Activated B cell treated with CpG ODN at 0.5 μM for 24 hours (primary cell): ENCODE measurements at regions not wholly inside any gene's neighbourhood (a gene's known extent, or its start where the extent isn't known, plus 50 kb on each side); places are given as distances from the start of the nearest gene placed in this dataset.

Experiments
- ATAC-seq: fragments of 200-7000 bp; cut with Tn5 transposase; one replicate; pipeline ENCODE4 v1.10.0; 2021; ENCODE audit warnings: low read depth, mild to moderate bottlenecking, moderate library complexity
- CTCF ChIA-PET: fragments of 350-600 bp; sonication (Branson Sonifier 250); formaldehyde crosslinking; loops from one replicate; lab custom pipeline; 2021; ENCODE audit warnings: antibody characterized with exemption; lab: Charles Lee
- POLR2A ChIA-PET: fragments of 350-600 bp; sonication (Branson Sonifier 250); formaldehyde crosslinking; loops from one replicate; lab custom pipeline; 2021; ENCODE audit warnings: antibody characterized with exemption; lab: Charles Lee
- DNase-seq: peaks from one replicate; pipeline ENCODE4 v3.0.0; 2022
- H3K27ac Mint-ChIP-seq: one replicate; pipeline ENCODE4 v1.8.0; 2020; ENCODE audit warnings: mixed read lengths
- H3K27me3 Mint-ChIP-seq: one replicate; pipeline ENCODE4 v1.8.0; 2021; ENCODE audit warnings: mixed read lengths
- H3K36me3 Mint-ChIP-seq: one replicate; pipeline ENCODE4 v1.8.0; 2021; ENCODE audit warnings: low read depth, mixed read lengths
- H3K4me1 Mint-ChIP-seq: one replicate; pipeline ENCODE4 v1.8.0; 2021; ENCODE audit warnings: mixed read lengths
- H3K4me3 Mint-ChIP-seq: one replicate; pipeline ENCODE4 v1.8.0; 2020; ENCODE audit warnings: mild to moderate bottlenecking, mixed read lengths
- H3K9me3 Mint-ChIP-seq: one replicate; pipeline ENCODE4 v1.8.0; 2020; ENCODE audit warnings: mixed read lengths
- intact Hi-C: fragments of 100-400 bp; cut with micrococcal nuclease; formaldehyde crosslinking; loops from one replicate; pipeline ENCODE4 v1.15.1; 2024
- TF ChIP-seq, protein P1 (sequence below): fragments of 200-600 bp; IDR thresholded peaks from one replicate; pipeline ENCODE4 v1.8.0; 2022; ENCODE audit warnings: antibody characterized with exemption, mild to moderate bottlenecking

DNA sequence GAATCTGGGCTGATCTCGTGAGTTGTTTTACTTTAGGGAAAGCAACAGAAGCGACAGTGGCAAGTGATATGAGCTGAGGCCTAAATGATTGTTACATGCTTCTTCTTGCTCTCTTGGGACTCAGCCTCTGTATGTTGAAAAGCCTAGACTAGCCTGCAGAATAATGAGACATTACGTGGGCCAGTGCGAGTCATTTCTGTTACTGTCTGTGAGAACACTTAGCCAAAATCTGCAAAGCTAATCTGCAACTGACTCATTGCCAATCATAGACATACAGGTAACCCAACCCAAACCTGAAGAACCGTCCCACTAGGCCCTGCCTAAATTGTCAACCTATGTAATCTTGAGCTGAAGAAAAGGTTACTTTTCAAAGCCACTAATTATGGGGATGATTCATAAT lies 77.4 kb upstream of the F13A1 start:
- DNase-seq (no peak), ATAC-seq (no peak)
- TF ChIP-seq, protein P1, sequence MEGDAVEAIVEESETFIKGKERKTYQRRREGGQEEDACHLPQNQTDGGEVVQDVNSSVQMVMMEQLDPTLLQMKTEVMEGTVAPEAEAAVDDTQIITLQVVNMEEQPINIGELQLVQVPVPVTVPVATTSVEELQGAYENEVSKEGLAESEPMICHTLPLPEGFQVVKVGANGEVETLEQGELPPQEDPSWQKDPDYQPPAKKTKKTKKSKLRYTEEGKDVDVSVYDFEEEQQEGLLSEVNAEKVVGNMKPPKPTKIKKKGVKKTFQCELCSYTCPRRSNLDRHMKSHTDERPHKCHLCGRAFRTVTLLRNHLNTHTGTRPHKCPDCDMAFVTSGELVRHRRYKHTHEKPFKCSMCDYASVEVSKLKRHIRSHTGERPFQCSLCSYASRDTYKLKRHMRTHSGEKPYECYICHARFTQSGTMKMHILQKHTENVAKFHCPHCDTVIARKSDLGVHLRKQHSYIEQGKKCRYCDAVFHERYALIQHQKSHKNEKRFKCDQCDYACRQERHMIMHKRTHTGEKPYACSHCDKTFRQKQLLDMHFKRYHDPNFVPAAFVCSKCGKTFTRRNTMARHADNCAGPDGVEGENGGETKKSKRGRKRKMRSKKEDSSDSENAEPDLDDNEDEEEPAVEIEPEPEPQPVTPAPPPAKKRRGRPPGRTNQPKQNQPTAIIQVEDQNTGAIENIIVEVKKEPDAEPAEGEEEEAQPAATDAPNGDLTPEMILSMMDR = no peak
- no peaks in the 10 kb centered on the region for H3K36me3 Mint-ChIP-seq
- intact Hi-C loops = no loop called here
- POLR2A ChIA-PET = interaction anchor here (1.7 kb wide), 1 partner anchor 9 kb away, joined by 9 read pairs; no protein-coding TSS in a partner anchor
- no peaks in the 10 kb centered on the region for H3K9me3 Mint-ChIP-seq
- H3K27ac Mint-ChIP-seq = no peak overlapping the region
- peaks cover 32% of the 10 kb centered on the region for H3K4me1 Mint-ChIP-seq
- H3K27me3 Mint-ChIP-seq = peaks cover 16% of the 10 kb centered on the region
- CTCF ChIA-PET = interaction anchor here (1.1 to 1.3 kb wide), 2 partner anchors 9 to 97 kb away, joined by 3 to 4 read pairs; no protein-coding TSS in a partner anchor
- no peak overlapping the region for H3K4me3 Mint-ChIP-seq

DNA sequence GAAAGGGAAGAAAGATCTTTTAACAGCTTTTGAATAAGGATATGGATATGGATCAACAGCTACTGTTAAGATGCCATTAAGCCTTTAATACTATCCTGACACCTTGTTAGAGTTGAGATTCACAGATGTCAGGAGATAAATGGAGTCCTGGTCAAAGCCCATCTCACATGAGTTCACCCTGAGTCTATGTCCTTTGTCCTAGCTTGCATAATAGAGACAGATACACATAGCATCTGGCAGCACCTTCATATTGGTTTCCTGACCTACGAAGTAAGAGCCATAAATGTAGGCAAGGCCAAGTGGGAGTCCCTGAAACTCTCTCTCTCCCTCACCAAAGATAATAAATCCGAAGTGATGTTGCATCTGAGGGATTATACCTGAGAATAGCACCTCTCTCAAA lies 79.1 kb upstream of the F13A1 start:
- CTCF ChIA-PET = no interaction called here
- TF ChIP-seq, protein P1 = no peak

GRCh38 chr6:6401401-6401800 lies 80.9 kb upstream of the F13A1 start:
- Mint-ChIP-seq H3K36me3 (no peaks in the 10 kb centered on the region), H3K27ac (no peak overlapping the region), H3K4me1 (peaks cover 7% of the 10 kb centered on the region), H3K9me3 (no peaks in the 10 kb centered on the region), H3K27me3 (peaks cover 17% of the 10 kb centered on the region), H3K4me3 (no peak overlapping the region)
- TF ChIP-seq, protein P1 = no peak
- ChIA-PET POLR2A (no interaction called here), CTCF (interaction anchor here (1.3 kb wide), 1 partner anchor 146 kb away, joined by 3 read pairs; no protein-coding TSS in a partner anchor)
- intact Hi-C loops = no loop called here
- DNase-seq (no peak), ATAC-seq (no peak)

More for the DNA sequence above, 79.1 kb upstream of the F13A1 start:
- no peak for ATAC-seq
- H3K36me3 Mint-ChIP-seq = no peaks in the 10 kb centered on the region
- H3K4me3 Mint-ChIP-seq = no peak overlapping the region
- POLR2A ChIA-PET = interaction anchor here (0.5 kb wide), 1 partner anchor 12 kb away, joined by 5 read pairs; no protein-coding TSS in a partner anchor
- H3K9me3 Mint-ChIP-seq = no peaks in the 10 kb centered on the region
- peaks cover 15% of the 10 kb centered on the region for H3K4me1 Mint-ChIP-seq
- peaks cover 20% of the 10 kb centered on the region for H3K27me3 Mint-ChIP-seq
- intact Hi-C loops = no loop called here
- no peak for DNase-seq
- no peak overlapping the region for H3K27ac Mint-ChIP-seq

- TF ChIP-seq, protein P1 = no peak
- no peak for ATAC-seq
- Mint-ChIP-seq H3K4me3 (no peak overlapping the region), H3K27ac (no peak overlapping the region), H3K27me3 (peaks cover 17% of the 10 kb centered on the region), H3K36me3 (no peaks in the 10 kb centered on the region), H3K4me1 (peaks cover 6% of the 10 kb centered on the region), H3K9me3 (no peaks in the 10 kb centered on the region)
- no peak for DNase-seq
- ChIA-PET CTCF (no interaction called here), POLR2A (interaction anchor here (1.8 kb wide), 1 partner anchor 10 kb away, joined by 13 read pairs; no protein-coding TSS in a partner anchor)
- intact Hi-C loops = no loop called here
Measured at GRCh38 chr6:6402006-6402405, 81.5 kb upstream of the F13A1 start.

DNA sequence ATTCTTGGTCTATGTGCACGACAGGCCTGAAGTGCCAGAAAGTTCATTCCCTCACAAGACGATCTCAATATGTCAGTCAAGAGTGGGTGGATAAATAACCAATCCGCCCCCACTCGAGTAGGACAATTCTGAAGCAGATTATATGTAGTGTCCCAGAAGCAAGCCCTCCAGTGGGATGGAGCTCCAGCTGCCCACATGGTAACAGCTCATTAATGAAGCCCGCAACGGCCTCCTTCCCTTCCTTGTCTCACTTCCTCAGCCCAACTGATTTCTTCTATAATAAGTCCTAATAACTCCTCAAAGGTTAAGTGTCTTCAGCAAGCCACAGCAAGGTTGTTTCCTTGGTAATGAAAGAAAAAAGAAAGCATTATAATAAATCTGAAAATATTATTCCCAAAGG lies 82.1 kb upstream of the F13A1 start:
- TF ChIP-seq, protein P1 = no peak
- ChIA-PET CTCF (no interaction called here), POLR2A (interaction anchor here (1.8 kb wide), 1 partner anchor 10 kb away, joined by 13 read pairs; no protein-coding TSS in a partner anchor)
- H3K36me3 Mint-ChIP-seq = no peaks in the 10 kb centered on the region
- ATAC-seq (no peak), DNase-seq (no peak)
- no peaks in the 10 kb centered on the region for H3K9me3 Mint-ChIP-seq
- peaks cover 6% of the 10 kb centered on the region for H3K4me1 Mint-ChIP-seq
- H3K27me3 Mint-ChIP-seq = peaks cover 17% of the 10 kb centered on the region
- no peak overlapping the region for H3K27ac Mint-ChIP-seq
- intact Hi-C loops = no loop called here
- no peak overlapping the region for H3K4me3 Mint-ChIP-seq
